GM13976 (cell line): ENCODE measurements at regions not wholly inside any gene's neighbourhood (a gene's known extent, or its start where the extent isn't known, plus 50 kb on each side); places are given as distances from the start of the nearest gene placed in this dataset.

Source experiments
- DNase-seq: peaks from one replicate; pipeline ENCODE4 v3.0.0; 2012; ENCODE audit warnings: low spot score
- CTCF ChIP-seq: IDR thresholded peaks from 2 replicates; pipeline ENCODE4 v1.5.1; 2012; ENCODE audit warnings: borderline replicate concordance, mild to moderate bottlenecking; ENCODE audit not compliant: insufficient read depth; ENCODE audit errors: extremely low read depth, missing control alignments, control extremely low read depth
- in situ Hi-C: fragments of 300-500 bp; cut with MboI; formaldehyde crosslinking; loops from one replicate; pipeline ENCODE4 v1.12.0; 2022; ENCODE audit warnings: low sequenced_read_pairs, mixed read lengths, inconsistent platforms; ENCODE audit not compliant: unreplicated experiment

DNA sequence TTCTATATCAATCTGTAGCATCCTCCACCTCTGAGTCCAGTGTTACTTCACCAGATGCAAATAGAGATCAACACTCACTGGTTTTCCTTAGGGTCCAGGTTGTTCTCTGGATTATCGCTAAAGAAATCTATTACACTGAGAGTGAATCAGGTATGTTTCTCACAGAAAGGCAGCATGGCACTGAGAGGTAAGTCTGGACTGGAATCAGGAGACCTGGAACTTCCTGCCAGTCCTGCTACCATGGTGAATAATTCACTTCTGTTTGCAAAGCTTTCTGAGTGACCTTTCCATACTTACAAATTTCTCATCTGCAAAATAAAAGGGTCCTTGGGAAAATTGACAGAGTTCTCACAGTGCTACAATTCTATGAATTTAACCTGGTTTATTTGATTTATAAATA, 1583.3 kb downstream of the MRPL39 start:
- TF ChIP-seq CTCF = no peak
- in situ Hi-C loops = no loop called here
- DNase-seq = no peak

DNA sequence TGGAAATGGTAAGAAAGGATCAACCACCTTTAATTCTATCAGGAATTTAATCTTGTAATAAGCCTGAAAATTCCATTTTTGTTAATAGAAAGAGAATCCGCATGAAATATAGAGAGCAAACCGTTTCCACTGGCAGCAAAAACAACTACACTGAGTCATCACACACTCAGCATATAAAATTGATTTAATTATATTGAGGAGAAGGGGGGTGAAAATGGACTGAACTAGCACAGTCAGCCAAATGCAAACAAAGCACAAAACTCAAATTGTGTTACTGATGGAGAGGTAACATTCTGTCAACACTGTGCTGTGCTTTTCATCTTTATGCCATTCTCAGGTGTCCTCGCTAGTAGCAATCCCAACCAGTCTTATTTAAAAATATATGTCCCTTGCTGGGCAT, 1583.9 kb downstream of the MRPL39 start:
- in situ Hi-C loops = no loop called here
- no peak for DNase-seq
- TF ChIP-seq CTCF = no peak

DNA sequence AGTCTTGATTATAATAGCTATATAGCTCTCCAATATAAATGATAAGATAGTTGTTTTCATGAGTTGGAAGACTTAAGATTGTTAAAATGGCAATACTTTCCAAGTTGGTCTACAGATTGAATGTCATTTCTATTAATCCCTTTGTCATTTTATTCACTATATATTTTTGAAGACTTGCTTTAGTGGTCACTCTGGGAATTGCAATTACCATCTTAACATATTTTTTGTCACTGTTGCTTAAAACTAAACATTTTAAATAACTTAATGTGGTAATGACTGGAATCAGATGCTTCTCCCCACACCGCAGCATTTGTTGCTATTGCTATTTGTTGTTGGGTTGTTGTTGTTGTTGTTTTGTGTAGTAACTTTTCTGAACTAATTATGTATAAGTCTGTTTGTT, 1592.9 kb downstream of the MRPL39 start:
- DNase-seq = no peak
- no peak for TF ChIP-seq CTCF
- in situ Hi-C loops = no loop called here

- in situ Hi-C loops = no loop called here
- no peak for DNase-seq
- TF ChIP-seq CTCF = no peak
Observed at GRCh38 chr21:24011087-24011486, 1596.2 kb downstream of the MRPL39 start.

DNA sequence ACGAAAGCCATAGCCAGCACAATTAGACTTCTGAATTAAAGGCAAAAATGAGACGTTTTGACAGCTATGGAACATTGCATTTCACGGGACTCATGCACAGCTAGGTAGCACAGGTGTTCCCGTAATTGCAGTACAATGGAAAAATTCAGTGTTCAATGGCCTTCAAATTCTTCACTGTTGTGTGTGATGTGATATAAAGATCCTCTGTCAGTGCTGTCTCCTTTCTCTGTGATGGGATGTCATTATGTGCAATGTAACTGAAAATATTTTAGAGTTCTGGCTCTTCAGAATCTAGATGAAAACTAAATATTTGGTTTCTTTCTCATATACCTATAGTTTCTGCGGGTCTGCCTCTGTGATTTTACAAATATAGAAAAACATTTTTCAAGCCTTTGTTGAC, 1599.7 kb downstream of the MRPL39 start:
- TF ChIP-seq CTCF = no peak
- in situ Hi-C loops = no loop called here

GRCh38 chr21:23986987-23987386, 1620.3 kb downstream of the MRPL39 start:
- DNase-seq = no peak
- no peak for TF ChIP-seq CTCF
- in situ Hi-C loops = no loop called here

More for the DNA sequence above, 1599.7 kb downstream of the MRPL39 start:
- no peak for DNase-seq

DNA sequence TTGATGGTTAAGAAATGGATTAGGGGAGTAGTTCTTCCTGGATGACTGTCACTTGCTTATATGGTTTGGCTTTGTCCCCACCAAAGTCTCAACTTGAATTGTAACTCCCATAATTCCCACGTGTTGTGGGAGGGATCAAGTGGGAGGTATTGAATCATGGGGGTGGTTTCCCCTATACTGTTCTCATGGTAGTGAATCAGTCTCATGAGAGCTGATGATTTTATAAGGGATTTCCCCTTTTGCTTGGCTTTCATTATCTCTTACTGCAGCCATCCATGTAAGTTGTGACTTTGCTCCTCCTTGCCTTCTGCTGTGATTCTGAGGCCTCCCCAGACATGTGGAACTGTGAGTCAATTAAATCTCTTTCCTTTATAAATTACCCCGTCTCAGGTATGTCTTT, 1621.1 kb downstream of the MRPL39 start:
- TF ChIP-seq CTCF = no peak
- in situ Hi-C loops = no loop called here
- DNase-seq = no peak
